HL-60 (cell line): ENCODE measurements at regions not wholly inside any gene's neighbourhood (a gene's known extent, or its start where the extent isn't known, plus 50 kb on each side); places are given as distances from the start of the nearest gene placed in this dataset.
"Not testable (repeated sequence)": the region's sequence is repeated elsewhere in the genome, so short reads cannot be mapped to it uniquely, and the experiment has no call there.

Source experiments
- DNase-seq, 2 experiments: peaks; one replicate each; pipeline ENCODE4 v3.0.0-alpha.2; 2010 to 2020; ENCODE audit warnings: low read depth in 1 of 2, low spot score in 1 of 2
- H3K27ac ChIP-seq: fragments of 250-450 bp; sonication (Bioruptor Pico); replicated peaks from 2 replicates; pipeline ENCODE4 v1.5.1; 2020; ENCODE audit warnings: mild to moderate bottlenecking, moderate library complexity
- H3K27me3 ChIP-seq: fragments of 250-450 bp; sonication (Bioruptor Pico); 2 replicates; pipeline ENCODE4 v1.5.1; 2021; ENCODE audit warnings: mild to moderate bottlenecking, moderate library complexity; ENCODE audit not compliant: insufficient read depth, poor library complexity, severe bottlenecking
- H3K4me3 ChIP-seq: replicated peaks from 2 replicates; pipeline ENCODE4 v1.5.1; 2011; ENCODE audit warnings: mild to moderate bottlenecking, control low read depth, low read length; ENCODE audit not compliant: insufficient read depth
- GABPA ChIP-seq: IDR thresholded peaks from 2 replicates; pipeline ENCODE4 v1.6.1; 2012; ENCODE audit warnings: low read depth
- POLR2AphosphoS5 ChIP-seq: IDR thresholded peaks from 2 replicates; pipeline ENCODE4 v1.6.1; 2012; ENCODE audit warnings: low read depth
- SPI1 ChIP-seq: IDR thresholded peaks from 2 replicates; pipeline ENCODE4 v1.6.1; 2012; ENCODE audit warnings: low read depth, mild to moderate bottlenecking, borderline replicate concordance
- TF ChIP-seq, protein P1 (sequence below): IDR thresholded peaks from one replicate; pipeline ENCODE4 v1.5.1; 2011; ENCODE audit warnings: low read length, control low read depth, inconsistent platforms; ENCODE audit not compliant: insufficient read depth
- TF ChIP-seq, protein P2 (sequence below): IDR thresholded peaks from 2 replicates; pipeline ENCODE4 v1.6.1; 2012; ENCODE audit warnings: low read depth; ENCODE audit not compliant: insufficient replicate concordance

GRCh38 chr9:19631181-19631580 is 157.7 kb downstream of the SLC24A2 start:
- TF ChIP-seq, protein P1, sequence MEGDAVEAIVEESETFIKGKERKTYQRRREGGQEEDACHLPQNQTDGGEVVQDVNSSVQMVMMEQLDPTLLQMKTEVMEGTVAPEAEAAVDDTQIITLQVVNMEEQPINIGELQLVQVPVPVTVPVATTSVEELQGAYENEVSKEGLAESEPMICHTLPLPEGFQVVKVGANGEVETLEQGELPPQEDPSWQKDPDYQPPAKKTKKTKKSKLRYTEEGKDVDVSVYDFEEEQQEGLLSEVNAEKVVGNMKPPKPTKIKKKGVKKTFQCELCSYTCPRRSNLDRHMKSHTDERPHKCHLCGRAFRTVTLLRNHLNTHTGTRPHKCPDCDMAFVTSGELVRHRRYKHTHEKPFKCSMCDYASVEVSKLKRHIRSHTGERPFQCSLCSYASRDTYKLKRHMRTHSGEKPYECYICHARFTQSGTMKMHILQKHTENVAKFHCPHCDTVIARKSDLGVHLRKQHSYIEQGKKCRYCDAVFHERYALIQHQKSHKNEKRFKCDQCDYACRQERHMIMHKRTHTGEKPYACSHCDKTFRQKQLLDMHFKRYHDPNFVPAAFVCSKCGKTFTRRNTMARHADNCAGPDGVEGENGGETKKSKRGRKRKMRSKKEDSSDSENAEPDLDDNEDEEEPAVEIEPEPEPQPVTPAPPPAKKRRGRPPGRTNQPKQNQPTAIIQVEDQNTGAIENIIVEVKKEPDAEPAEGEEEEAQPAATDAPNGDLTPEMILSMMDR: no peak
- TF ChIP-seq GABPA: no peak
- H3K27me3 ChIP-seq: no peaks in the 10 kb centered on the region
- H3K27ac ChIP-seq: no peak overlapping the region
- DNase-seq: no peak
- no peak overlapping the region for H3K4me3 ChIP-seq

DNA sequence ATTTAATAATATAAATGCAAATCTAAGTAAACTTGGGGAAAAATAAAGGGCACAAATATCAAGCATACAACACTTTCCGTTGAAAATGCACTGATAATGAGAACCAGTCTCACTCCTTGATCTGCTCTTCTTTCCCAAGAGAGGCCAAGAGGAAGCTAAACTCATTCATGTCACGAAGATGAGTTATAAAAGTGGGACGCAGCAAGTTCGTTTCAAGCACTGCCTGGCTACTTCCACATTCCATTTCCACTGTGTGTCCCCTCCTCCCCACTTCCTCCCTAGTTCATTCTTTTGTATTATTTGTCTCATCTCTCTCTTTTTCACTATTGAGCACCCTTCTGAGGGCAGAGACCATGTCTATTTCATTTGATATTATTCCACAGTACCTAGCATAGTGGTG is 158.1 kb downstream of the SLC24A2 start:
- DNase-seq: peak; percentile 1
- Histone ChIP-seq H3K4me3 (no peak overlapping the region), H3K27ac (no peak overlapping the region), H3K27me3 (no peaks in the 10 kb centered on the region)
- TF ChIP-seq, protein P2, sequence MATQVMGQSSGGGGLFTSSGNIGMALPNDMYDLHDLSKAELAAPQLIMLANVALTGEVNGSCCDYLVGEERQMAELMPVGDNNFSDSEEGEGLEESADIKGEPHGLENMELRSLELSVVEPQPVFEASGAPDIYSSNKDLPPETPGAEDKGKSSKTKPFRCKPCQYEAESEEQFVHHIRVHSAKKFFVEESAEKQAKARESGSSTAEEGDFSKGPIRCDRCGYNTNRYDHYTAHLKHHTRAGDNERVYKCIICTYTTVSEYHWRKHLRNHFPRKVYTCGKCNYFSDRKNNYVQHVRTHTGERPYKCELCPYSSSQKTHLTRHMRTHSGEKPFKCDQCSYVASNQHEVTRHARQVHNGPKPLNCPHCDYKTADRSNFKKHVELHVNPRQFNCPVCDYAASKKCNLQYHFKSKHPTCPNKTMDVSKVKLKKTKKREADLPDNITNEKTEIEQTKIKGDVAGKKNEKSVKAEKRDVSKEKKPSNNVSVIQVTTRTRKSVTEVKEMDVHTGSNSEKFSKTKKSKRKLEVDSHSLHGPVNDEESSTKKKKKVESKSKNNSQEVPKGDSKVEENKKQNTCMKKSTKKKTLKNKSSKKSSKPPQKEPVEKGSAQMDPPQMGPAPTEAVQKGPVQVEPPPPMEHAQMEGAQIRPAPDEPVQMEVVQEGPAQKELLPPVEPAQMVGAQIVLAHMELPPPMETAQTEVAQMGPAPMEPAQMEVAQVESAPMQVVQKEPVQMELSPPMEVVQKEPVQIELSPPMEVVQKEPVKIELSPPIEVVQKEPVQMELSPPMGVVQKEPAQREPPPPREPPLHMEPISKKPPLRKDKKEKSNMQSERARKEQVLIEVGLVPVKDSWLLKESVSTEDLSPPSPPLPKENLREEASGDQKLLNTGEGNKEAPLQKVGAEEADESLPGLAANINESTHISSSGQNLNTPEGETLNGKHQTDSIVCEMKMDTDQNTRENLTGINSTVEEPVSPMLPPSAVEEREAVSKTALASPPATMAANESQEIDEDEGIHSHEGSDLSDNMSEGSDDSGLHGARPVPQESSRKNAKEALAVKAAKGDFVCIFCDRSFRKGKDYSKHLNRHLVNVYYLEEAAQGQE: no peak
- TF ChIP-seq GABPA (no peak), POLR2AphosphoS5 (no peak), SPI1 (peak; percentile 33; the same call in 1 of the 2 replicates)
- TF ChIP-seq, protein P1: no peak

DNA sequence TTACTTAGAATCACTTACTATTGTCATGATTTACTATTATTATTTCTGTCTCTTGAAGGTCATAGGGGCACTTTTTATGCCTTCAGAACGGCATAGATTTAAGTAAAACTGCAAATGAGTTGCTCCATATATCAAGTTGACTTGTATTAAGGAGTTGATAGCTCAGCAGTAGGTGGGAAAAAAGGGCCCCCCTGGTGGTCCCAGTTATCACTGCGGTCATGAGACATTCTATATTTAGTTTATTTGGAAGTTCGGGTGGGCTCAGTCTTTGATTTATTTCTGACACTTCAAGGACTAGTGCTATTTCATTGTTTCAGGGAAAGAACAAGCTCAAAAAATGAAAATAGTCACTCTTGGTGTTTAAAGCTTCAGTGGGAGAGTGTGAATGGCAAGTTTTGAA is 159.3 kb downstream of the SLC24A2 start:
- no peak for DNase-seq
- no peaks in the 10 kb centered on the region for H3K27me3 ChIP-seq
- TF ChIP-seq SPI1 (no peak), GABPA (no peak), POLR2AphosphoS5 (no peak)
- TF ChIP-seq, protein P2: no peak
- TF ChIP-seq, protein P1: no peak

DNA sequence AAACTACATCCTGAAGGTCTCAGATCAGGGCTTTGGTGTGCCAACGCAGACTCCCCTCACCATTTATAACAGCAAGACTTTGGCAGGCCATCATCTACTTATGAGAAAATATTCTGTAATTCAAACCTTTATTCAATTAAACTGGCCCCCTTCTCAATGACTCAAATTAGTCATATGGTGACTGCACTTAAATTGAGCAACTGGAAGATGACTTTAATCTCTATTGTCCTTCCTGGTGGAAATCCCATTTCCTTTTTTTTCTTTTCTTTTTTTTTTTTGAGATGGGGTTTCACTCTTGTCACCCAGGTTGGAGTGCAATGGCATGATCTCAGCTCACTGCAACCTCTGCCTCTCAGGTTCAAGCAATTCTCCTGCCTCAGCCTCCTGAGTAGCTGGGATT is 163.4 kb downstream of the SLC24A2 start:
- H3K4me3 ChIP-seq, H3K27me3 ChIP-seq, H3K27ac ChIP-seq, DNase-seq: not testable (repeated sequence)

More for the DNA sequence above, 159.3 kb downstream of the SLC24A2 start:
- Histone ChIP-seq H3K27ac (no peak overlapping the region), H3K4me3 (no peak overlapping the region)
